GM23248 (cell line): ENCODE measurements at regions not wholly inside any gene's neighbourhood (a gene's known extent, or its start where the extent isn't known, plus 50 kb on each side); places are given as distances from the start of the nearest gene placed in this dataset.

ENCODE experiments used
- EZH2 ChIP-seq: fragments of 200-600 bp; sonication (generic); IDR thresholded peaks from 2 replicates; pipeline ENCODE4 v1.6.1; 2018; ENCODE audit warnings: antibody characterized with exemption, mild to moderate bottlenecking; ENCODE audit not compliant: insufficient read depth, poor library complexity, severe bottlenecking
- EZH2phosphoT487 ChIP-seq: fragments of 200-600 bp; sonication (generic); IDR thresholded peaks from 2 replicates; pipeline ENCODE4 v1.6.1; 2018; ENCODE audit warnings: antibody characterized with exemption, moderate library complexity, mild to moderate bottlenecking, low read depth; ENCODE audit not compliant: insufficient read depth

DNA sequence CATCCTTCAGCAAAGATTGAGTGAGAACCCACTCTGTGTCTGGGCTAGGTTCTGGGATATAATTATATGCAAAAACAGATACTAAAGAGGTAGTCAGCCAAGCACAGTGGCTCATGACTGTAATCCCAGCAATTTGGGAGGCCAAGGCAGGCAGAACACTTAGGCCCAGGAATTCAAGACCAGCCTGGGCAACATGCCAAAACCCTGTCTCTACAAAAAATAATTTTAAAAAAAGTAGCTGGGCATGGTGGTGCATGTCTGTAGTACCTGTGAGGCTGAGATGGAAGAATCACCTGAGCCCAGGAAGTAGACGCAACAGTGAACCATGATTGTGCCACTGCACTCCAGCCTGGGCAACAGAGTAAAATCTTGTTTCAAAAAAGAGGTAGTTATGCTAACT, 237.5 kb upstream of the HMGA2 start:
- TF ChIP-seq EZH2: no peak
- no peak for TF ChIP-seq EZH2phosphoT487
